Esophagus squamous epithelium (tissue), 5 donors: ENCODE measurements at regions not wholly inside any gene's neighbourhood (a gene's known extent, or its start where the extent isn't known, plus 50 kb on each side); places are given as distances from the start of the nearest gene placed in this dataset.

Experiments used
- DNase-seq: peaks from one replicate; lab custom pipeline; 2025; lab: John Stamatoyannopoulos, UW
- H3K27ac ChIP-seq, 4 donors: fragments of 200-600 bp; sonication (generic); one replicate each; pipeline ENCODE4 v1.5.1; 2016 to 2019; ENCODE audit warnings: mild to moderate bottlenecking in 1 of 4
- H3K27me3 ChIP-seq, 4 donors: fragments of 200-600 bp; sonication (generic); 1 replicate in 3 of 4; 2 replicates in 1 of 4; pipeline versions ENCODE4 v1.5.1 to v1.6.0; 2017 to 2021; ENCODE audit warnings: antibody characterized with exemption in 1 of 4
- H3K36me3 ChIP-seq, 3 donors: fragments of 200-600 bp; sonication (generic); one replicate each; pipeline ENCODE4 v1.5.1; 2016 to 2019
- H3K4me1 ChIP-seq, 3 donors: fragments of 200-600 bp; sonication (generic); one replicate each; pipeline ENCODE4 v1.5.1; 2017 to 2019
- H3K4me3 ChIP-seq, 4 donors: fragments of 200-600 bp; sonication (generic); 1 replicate in 3 of 4; 2 replicates in 1 of 4; pipeline ENCODE4 v1.5.1; 2016 to 2019; ENCODE audit warnings: mild to moderate bottlenecking in 2 of 4, moderate library complexity in 1 of 4
- H3K9me3 ChIP-seq, 3 donors: fragments of 200-600 bp; sonication (generic); one replicate each; pipeline ENCODE4 v1.5.1; 2016 to 2019
- CTCF ChIP-seq, 6 experiments: fragments of 450-650 bp in 4 of 6; fragments of 200-600 bp in 2 of 6; sonication (generic) in 2 of 6; IDR thresholded peaks; one replicate each; pipeline ENCODE4 v1.5.1; 2016 to 2019; ENCODE audit warnings: antibody characterized with exemption in 6 of 6, mild to moderate bottlenecking in 4 of 6, moderate library complexity in 4 of 6
- POLR2A ChIP-seq, 4 donors: fragments of 450-650 bp; IDR thresholded peaks; one replicate each; pipeline ENCODE4 v1.6.1; 2017; ENCODE audit warnings: antibody characterized with exemption in 4 of 4, mild to moderate bottlenecking in 4 of 4, moderate library complexity in 3 of 4
- WGBS, 2 donors: methylation state at CpG; one replicate each; pipeline ENCODE4 v1.1.5; 2018; 5-methylcytosine and 5-hydroxymethylcytosine counted together
- intact Hi-C: fragments of 100-400 bp; cut with DNase I; formaldehyde crosslinking; loops from one replicate; pipeline ENCODE4 v1.15.0; 2022
- donor health status: DM: yes; HTN: yes; CAD: no.

GRCh38 chrX:45434231-45434630 is 233.6 kb upstream of the DIPK2B start:
- H3K27ac ChIP-seq: peak overlapping the region in 2 of 4 donors; percentile 26 to 33
- intact Hi-C loops: no loop called here
- no peak for DNase-seq
- WGBS, 2 donors: 38% methylated on average over 1 of the region's 1 CpG; no CpG with 5 or more reads in 1 of the 2 donors
- H3K4me3 ChIP-seq: no peak overlapping the region
- no peaks in the 10 kb centered on the region for H3K36me3 ChIP-seq
- no peaks in the 10 kb centered on the region for H3K27me3 ChIP-seq
- no peak for TF ChIP-seq POLR2A (IDR thresholded peaks at IDR 0.05)
- TF ChIP-seq CTCF (IDR thresholded peaks at IDR 0.05): no peak
- H3K4me1 ChIP-seq: peaks cover 0 to 30% (median 4%) of the 10 kb centered on the region in 3 donors
- H3K9me3 ChIP-seq: no peaks in the 10 kb centered on the region

GRCh38 chrX:45428831-45429230 is 228.2 kb upstream of the DIPK2B start:
- TF ChIP-seq CTCF (IDR thresholded peaks at IDR 0.05) (no peak), POLR2A (IDR thresholded peaks at IDR 0.05) (no peak)
- Histone ChIP-seq H3K4me3 (no peak overlapping the region), H3K27ac (no peak overlapping the region), H3K9me3 (no peaks in the 10 kb centered on the region), H3K27me3 (no peaks in the 10 kb centered on the region), H3K4me1 (peaks cover 0 to 9% (median 0%) of the 10 kb centered on the region in 3 donors), H3K36me3 (no peaks in the 10 kb centered on the region)
- WGBS, 2 donors: 64 to 88% methylated on average over 1 to 2 of the region's 2 CpGs
- DNase-seq: no peak
- intact Hi-C loops: no loop called here

- intact Hi-C loops: no loop called here
- no peaks in the 10 kb centered on the region for H3K4me1 ChIP-seq
- no peaks in the 10 kb centered on the region for H3K9me3 ChIP-seq
- no peak for TF ChIP-seq CTCF (IDR thresholded peaks at IDR 0.05)
- no peak for TF ChIP-seq POLR2A (IDR thresholded peaks at IDR 0.05)
- no peaks in the 10 kb centered on the region for H3K36me3 ChIP-seq
- H3K4me3 ChIP-seq: no peak overlapping the region
- no peak for DNase-seq
- no peaks in the 10 kb centered on the region for H3K27me3 ChIP-seq
- no peak overlapping the region for H3K27ac ChIP-seq
Measured at GRCh38 chrX:45424326-45424725, 223.7 kb upstream of the DIPK2B start.

- Histone ChIP-seq H3K4me1 (no peaks in the 10 kb centered on the region), H3K27ac (no peak overlapping the region), H3K9me3 (no peaks in the 10 kb centered on the region), H3K27me3 (no peaks in the 10 kb centered on the region), H3K36me3 (no peaks in the 10 kb centered on the region), H3K4me3 (no peak overlapping the region)
- DNase-seq: no peak
- intact Hi-C loops: no loop called here
- 65 to 80% methylated on average over 1 of the region's 1 CpG for WGBS, 2 donors
- TF ChIP-seq CTCF (IDR thresholded peaks at IDR 0.05) (no peak), POLR2A (IDR thresholded peaks at IDR 0.05) (no peak)
Measured at GRCh38 chrX:45422216-45422925, 221.7 kb upstream of the DIPK2B start.

GRCh38 chrX:45421806-45422205 is 221.1 kb upstream of the DIPK2B start:
- Histone ChIP-seq H3K36me3 (no peaks in the 10 kb centered on the region), H3K9me3 (no peaks in the 10 kb centered on the region), H3K27ac (no peak overlapping the region), H3K27me3 (no peaks in the 10 kb centered on the region), H3K4me3 (no peak overlapping the region), H3K4me1 (no peaks in the 10 kb centered on the region)
- intact Hi-C loops: no loop called here
- 74 to 93% methylated on average over 2 of the region's 2 CpGs for WGBS, 2 donors
- TF ChIP-seq CTCF (IDR thresholded peaks at IDR 0.05) (no peak), POLR2A (IDR thresholded peaks at IDR 0.05) (no peak)
- DNase-seq: no peak
